ENCODE measurements at regions not wholly inside any gene's neighbourhood (a gene's known extent, or its start where the extent isn't known, plus 50 kb on each side); places are given as distances from the start of the nearest gene placed in this dataset.

GRCh38 chr9:16342246-16343020 is 528.0 kb downstream of the BNC2 start (continued):
- no peak for TF ChIP-seq TAF1 (IDR thresholded peaks at IDR 0.05; ENCODE audit: borderline replicate concordance, low read depth, low read length)
- TF ChIP-seq CTCF (IDR thresholded peaks at IDR 0.05) = no peak
- no peak for TF ChIP-seq FOXM1 (IDR thresholded peaks at IDR 0.05; ENCODE audit: low read depth)
- TF ChIP-seq YY1 (IDR thresholded peaks at IDR 0.05; ENCODE audit: low read depth) = no peak
- no peak for TF ChIP-seq ELF1 (IDR thresholded peaks at IDR 0.05)
- TF ChIP-seq MEF2A (IDR thresholded peaks at IDR 0.05; ENCODE audit: borderline replicate concordance, low read depth) = no peak

DNA sequence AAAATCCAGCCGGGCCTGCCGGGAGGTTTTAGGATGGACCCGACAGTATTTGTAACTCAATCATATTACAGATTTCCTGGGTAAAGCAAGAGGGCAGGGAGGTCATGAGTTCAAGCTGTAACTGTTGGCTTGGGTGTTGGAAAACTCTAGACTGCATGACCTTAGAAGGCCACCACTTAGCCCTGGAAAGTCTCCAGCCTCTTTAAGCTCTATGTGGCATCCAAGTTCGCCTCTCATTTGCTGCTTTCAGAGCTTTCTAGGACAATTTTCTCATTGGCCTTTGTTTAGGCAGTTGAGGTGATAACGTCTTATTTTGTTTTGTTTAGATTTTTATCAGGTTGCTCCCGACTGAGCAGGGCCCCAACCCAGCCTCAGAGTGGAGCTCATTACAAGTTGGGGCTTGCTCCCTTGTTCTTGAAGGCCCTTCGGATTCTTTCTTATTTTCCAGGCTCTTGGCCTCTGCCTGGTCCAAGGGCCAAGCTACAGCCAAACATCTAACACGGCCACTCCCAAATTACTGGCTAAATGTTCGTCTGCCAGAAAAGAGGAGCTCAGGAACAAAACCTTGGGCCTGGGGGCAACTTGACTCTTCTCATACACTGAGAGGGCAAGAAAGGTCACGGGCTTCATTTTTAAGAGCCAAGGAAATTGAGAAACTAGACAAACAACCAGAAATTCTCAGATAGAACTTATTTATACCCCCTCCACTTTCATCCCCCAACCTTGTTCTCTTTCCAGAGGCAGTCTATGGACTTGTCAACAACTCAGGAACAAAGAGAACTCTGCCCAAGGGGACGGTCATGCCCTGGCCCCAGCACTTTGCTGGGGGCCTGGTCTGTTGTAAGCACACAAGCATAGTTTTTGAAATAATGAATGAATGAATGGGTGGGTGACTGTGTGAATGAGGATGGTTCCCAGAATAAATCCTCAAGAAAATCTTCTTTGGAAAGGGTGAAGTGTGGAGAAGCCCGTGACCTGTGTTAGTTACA is 526.9 kb downstream of the BNC2 start:
- no peak for TF ChIP-seq CTCF (IDR thresholded peaks at IDR 0.05)
- TF ChIP-seq EZH2phosphoT487 (IDR thresholded peaks at IDR 0.05; ENCODE audit: borderline replicate concordance, low read depth) = no peak
- no peak for TF ChIP-seq FOSL2 (IDR thresholded peaks at IDR 0.05; ENCODE audit: borderline replicate concordance, low read depth)
- Histone ChIP-seq H3K36me3 (replicated peaks in 1 of 2; ENCODE audit: control insufficient read depth in 1 of 2, insufficient read depth in 2 of 2, low read length in 1 of 2) (no peaks in the 10 kb centered on the region), H2AFZ (ENCODE audit: low read depth) (peak overlapping the region; percentile 71; the same call in 1 of the 2 replicates), H3K4me2 (no peak overlapping the region), H3K9me3 (no peaks in the 10 kb centered on the region), H4K20me1 (ENCODE audit: insufficient read depth) (no peaks in the 10 kb centered on the region), H3K4me1 (ENCODE audit: control insufficient read depth in 1 of 2, insufficient read depth in 2 of 2, low read depth in 1 of 2, low read length in 1 of 2) (peaks cover 0 to 18% of the 10 kb centered on the region in 2 experiments; a peak in 2 of 4 replicates), H3K27ac (ENCODE audit: low read depth in 2 of 2, low read length in 1 of 2) (peak overlapping the region in 1 of 2 experiments; percentile 93; a peak in 2 of 4 replicates), H3K9ac (peak overlapping the region; percentile 25; the same call in 1 of the 2 replicates), H3F3A (replicated peaks; ENCODE audit: insufficient read depth) (no peaks in the 10 kb centered on the region), H3K79me2 (ENCODE audit: insufficient read depth) (no peaks in the 10 kb centered on the region), H3K27me3 (ENCODE audit: insufficient read depth) (no peaks in the 10 kb centered on the region), H3K4me3 (ENCODE audit: low read depth in 2 of 2, low read length in 1 of 2) (no peak overlapping the region), H3K9me2 (no peaks in the 10 kb centered on the region)
- POLR2A ChIA-PET = no interaction called here
- no peak for DNase-seq
- 89% methylated on average over 12 of the region's 12 CpGs for WGBS (ENCODE audit: low lambda C conversion rate)
- CTCF ChIA-PET = interaction anchor here (1.0 to 1.7 kb wide), 2 partner anchors 17 to 73 kb away, joined by 3 to 4 read pairs; no protein-coding TSS in a partner anchor

Data from SK-N-SH (cell line).